Spleen (tissue), 7 donors: ENCODE measurements at regions not wholly inside any gene's neighbourhood (a gene's known extent, or its start where the extent isn't known, plus 50 kb on each side); places are given as distances from the start of the nearest gene placed in this dataset.

ENCODE experiments used
- CTCF ChIP-seq, 11 experiments: fragments of 200-600 bp in 7 of 11; fragments of 450-650 bp in 4 of 11; sonication (generic) in 4 of 11; IDR thresholded peaks in 8 of 11; conservative IDR thresholded peaks in 3 of 11; 1 replicate in 7 of 11; 2 replicates in 4 of 11; pipeline versions ENCODE4 v1.4.0 to v1.8.0; 2016 to 2021; ENCODE audit warnings: antibody characterized with exemption in 11 of 11, inconsistent platforms in 4 of 11, mild to moderate bottlenecking in 1 of 11
- POLR2A ChIP-seq, 3 donors: fragments of 450-650 bp; IDR thresholded peaks; one replicate each; pipeline ENCODE4 v1.5.1; 2017; ENCODE audit warnings: antibody characterized with exemption in 3 of 3, mild to moderate bottlenecking in 1 of 3
- donor health status: DM: no; HTN: no; CAD: no; lungs with moderate emphysema.
- donor health status: DM: no; HTN: no; CAD: no.
- donor health status: DM: no; HTN: no; CAD: no.

DNA sequence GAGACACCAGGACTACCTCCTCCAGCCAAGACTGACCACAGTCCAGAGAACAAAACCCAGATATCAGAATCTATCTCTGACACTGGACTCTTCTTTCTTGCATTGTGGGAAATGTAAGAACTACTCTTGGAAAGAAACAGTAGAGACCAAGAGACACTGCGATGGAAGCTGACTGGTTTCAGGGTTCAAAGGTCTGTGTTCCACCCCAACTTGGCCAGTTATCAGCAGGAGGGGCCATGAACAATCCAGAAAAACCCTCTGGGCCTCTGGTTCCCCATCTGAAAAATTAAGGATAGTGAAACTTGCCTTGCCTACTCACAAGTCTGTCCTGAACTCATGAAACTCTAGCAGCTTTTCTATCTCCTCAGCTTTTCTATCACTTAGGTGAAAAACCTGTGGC, 166.5 kb downstream of the SUCLG1 start:
- TF ChIP-seq CTCF (IDR thresholded peaks at IDR 0.05 in 8 of 11, conservative IDR thresholded peaks at IDR 0.05 in 3 of 11) (no peak), POLR2A (IDR thresholded peaks at IDR 0.05) (no peak)
